Mesendoderm (in vitro differentiated cells): ENCODE measurements at regions not wholly inside any gene's neighbourhood (a gene's known extent, or its start where the extent isn't known, plus 50 kb on each side); places are given as distances from the start of the nearest gene placed in this dataset.
"Not testable (repeated sequence)": the region's sequence is repeated elsewhere in the genome, so short reads cannot be mapped to it uniquely, and the experiment has no call there.

Source experiments
- DNase-seq: peaks from one replicate; pipeline ENCODE4 v3.0.0; 2013
- H2AK5ac ChIP-seq: 2 replicates; pipeline ENCODE4 v1.6.1; 2013; ENCODE audit warnings: low read length, inconsistent platforms
- H2BK120ac ChIP-seq: 2 replicates; pipeline ENCODE4 v1.6.1; 2013; ENCODE audit warnings: low read depth, mild to moderate bottlenecking, low read length, moderate library complexity, mixed read lengths
- H2BK15ac ChIP-seq: replicated peaks from 2 replicates; pipeline ENCODE4 v1.6.1; 2013; ENCODE audit warnings: low read depth, mild to moderate bottlenecking, moderate library complexity
- H2BK5ac ChIP-seq: 2 replicates; pipeline ENCODE4 v1.6.1; 2013; ENCODE audit warnings: low read length, inconsistent platforms
- H3K18ac ChIP-seq: 2 replicates; pipeline ENCODE4 v1.6.1; 2013; ENCODE audit warnings: mild to moderate bottlenecking, low read length, mixed read lengths
- H3K23ac ChIP-seq: one replicate; pipeline ENCODE4 v1.6.1; 2013; ENCODE audit warnings: low read length
- H3K27ac ChIP-seq: 2 replicates; pipeline ENCODE4 v1.5.1; 2013; ENCODE audit warnings: low read depth, mild to moderate bottlenecking, inconsistent platforms, low read length, moderate library complexity
- H3K27me3 ChIP-seq: 2 replicates; pipeline ENCODE4 v1.6.1; 2013; ENCODE audit warnings: low read length, control low read depth, mild to moderate bottlenecking, inconsistent platforms; ENCODE audit not compliant: insufficient read depth, poor library complexity
- H3K36me3 ChIP-seq: 2 replicates; pipeline ENCODE4 v1.6.1; 2013; ENCODE audit warnings: low read length, inconsistent platforms; ENCODE audit not compliant: control insufficient read depth, insufficient read depth
- H3K4ac ChIP-seq: one replicate; pipeline ENCODE4 v1.6.1; 2013; ENCODE audit warnings: low read depth, mild to moderate bottlenecking, low read length, moderate library complexity
- H3K4me1 ChIP-seq: 2 replicates; pipeline ENCODE4 v1.6.1; 2013; ENCODE audit warnings: low read depth, low read length, inconsistent platforms; ENCODE audit not compliant: control insufficient read depth
- H3K4me2 ChIP-seq: 2 replicates; pipeline ENCODE4 v1.6.1; 2013; ENCODE audit warnings: low read length
- H3K4me3 ChIP-seq: 2 replicates; pipeline ENCODE4 v1.5.1; 2013; ENCODE audit warnings: mild to moderate bottlenecking, low read length
- H3K56ac ChIP-seq: one replicate; pipeline ENCODE4 v1.6.1; 2013; ENCODE audit warnings: low read length
- H3K79me1 ChIP-seq: 2 replicates; pipeline ENCODE4 v1.6.1; 2013; ENCODE audit warnings: low read length, inconsistent platforms
- H3K79me2 ChIP-seq: 2 replicates; pipeline ENCODE4 v1.6.1; 2013; ENCODE audit warnings: mild to moderate bottlenecking, low read length; ENCODE audit not compliant: control insufficient read depth, insufficient read depth
- H3K9ac ChIP-seq: 2 replicates; pipeline ENCODE4 v1.6.1; 2013; ENCODE audit warnings: low read length, inconsistent platforms
- H4K5ac ChIP-seq: one replicate; pipeline ENCODE4 v1.6.1; 2013; ENCODE audit warnings: low read length
- H4K8ac ChIP-seq: one replicate; pipeline ENCODE4 v1.6.1; 2013; ENCODE audit warnings: low read depth, mild to moderate bottlenecking, control low read depth, low read length, moderate library complexity
- WGBS: extraction: QIAGEN DNeasy Blood & Tissue Kit; methylation state at CpG from one replicate; pipeline ENCODE4 v1.1.7; 2013; ENCODE audit warnings: low lambda C conversion rate, missing lambda C conversion rate; ENCODE audit not compliant: insufficient coverage; ENCODE audit errors: extremely low coverage; 5-methylcytosine and 5-hydroxymethylcytosine counted together

- not testable (repeated sequence) for H3K4ac ChIP-seq, H3K79me1 ChIP-seq, H3K56ac ChIP-seq, H4K5ac ChIP-seq, H2BK15ac ChIP-seq, H3K27me3 ChIP-seq, H3K23ac ChIP-seq, H3K27ac ChIP-seq, H3K36me3 ChIP-seq, H3K18ac ChIP-seq, H4K8ac ChIP-seq, H3K4me2 ChIP-seq, H2AK5ac ChIP-seq, H3K9ac ChIP-seq, H2BK5ac ChIP-seq, H3K79me2 ChIP-seq, H2BK120ac ChIP-seq, H3K4me3 ChIP-seq, DNase-seq, H3K4me1 ChIP-seq
- WGBS: no CpG with 5 or more reads among the region's 1 CpG
These were observed 209.1 kb downstream of the HDGFL1 start for GRCh38 chr6:22778438-22778837.

- Histone ChIP-seq H3K4me3 (no peak overlapping the region), H4K8ac (no peak overlapping the region), H3K4ac (no peak overlapping the region), H3K9ac (no peak overlapping the region), H2BK5ac (no peak overlapping the region), H3K4me1 (no peaks in the 10 kb centered on the region), H2BK120ac (no peak overlapping the region), H3K36me3 (no peaks in the 10 kb centered on the region), H3K27ac (no peak overlapping the region), H2AK5ac (no peak overlapping the region), H3K79me1 (no peaks in the 10 kb centered on the region), H3K27me3 (no peaks in the 10 kb centered on the region), H3K56ac (no peak overlapping the region), H4K5ac (no peak overlapping the region), H3K18ac (no peak overlapping the region), H3K23ac (no peak overlapping the region), H3K79me2 (no peaks in the 10 kb centered on the region), H3K4me2 (no peak overlapping the region), H2BK15ac (no peak overlapping the region)
- whole genome bisulfite sequencing: no CpG with 5 or more reads among the region's 2 CpGs
- no peak for DNase-seq
These were observed 209.7 kb downstream of the HDGFL1 start for GRCh38 chr6:22779062-22779461.

- no peak overlapping the region for H3K9ac ChIP-seq
These were observed 214.6 kb downstream of the HDGFL1 start for GRCh38 chr6:22783931-22784330.

GRCh38 chr6:22784601-22785410, 215.4 kb downstream of the HDGFL1 start:
- H3K18ac ChIP-seq: no peak overlapping the region
- WGBS: no CpG with 5 or more reads among the region's 12 CpGs
- H3K56ac ChIP-seq: no peak overlapping the region
- no peak overlapping the region for H4K5ac ChIP-seq
- H3K79me1 ChIP-seq: no peaks in the 10 kb centered on the region
- no peak overlapping the region for H3K27ac ChIP-seq
- peak; percentile 11 for DNase-seq
- no peaks in the 10 kb centered on the region for H3K4me1 ChIP-seq
- no peaks in the 10 kb centered on the region for H3K36me3 ChIP-seq
- H3K27me3 ChIP-seq: no peaks in the 10 kb centered on the region
- H3K79me2 ChIP-seq: no peaks in the 10 kb centered on the region
- H3K23ac ChIP-seq: no peak overlapping the region
- no peak overlapping the region for H2BK15ac ChIP-seq
- H3K4ac ChIP-seq: no peak overlapping the region
- no peak overlapping the region for H3K9ac ChIP-seq
- H2BK120ac ChIP-seq: no peak overlapping the region
- H2AK5ac ChIP-seq: no peak overlapping the region
- no peak overlapping the region for H4K8ac ChIP-seq
- no peak overlapping the region for H3K4me2 ChIP-seq
- no peak overlapping the region for H3K4me3 ChIP-seq
- H2BK5ac ChIP-seq: no peak overlapping the region

More at GRCh38 chr6:22783931-22784330, 214.6 kb downstream of the HDGFL1 start:
- H3K79me2 ChIP-seq: no peaks in the 10 kb centered on the region
- no peak overlapping the region for H4K8ac ChIP-seq
- no peaks in the 10 kb centered on the region for H3K36me3 ChIP-seq
- no peak overlapping the region for H4K5ac ChIP-seq
- H3K23ac ChIP-seq: no peak overlapping the region
- no peak overlapping the region for H2AK5ac ChIP-seq
- H2BK120ac ChIP-seq: no peak overlapping the region
- H3K4me2 ChIP-seq: no peak overlapping the region
- no peak overlapping the region for H3K18ac ChIP-seq
- no peaks in the 10 kb centered on the region for H3K79me1 ChIP-seq
- H3K4me3 ChIP-seq: no peak overlapping the region
- H2BK15ac ChIP-seq: no peak overlapping the region
- no CpG with 5 or more reads among the region's 4 CpGs for WGBS
- H3K56ac ChIP-seq: no peak overlapping the region
- no peak overlapping the region for H3K27ac ChIP-seq
- DNase-seq: no peak
- no peak overlapping the region for H3K4ac ChIP-seq
- no peaks in the 10 kb centered on the region for H3K27me3 ChIP-seq
- H3K4me1 ChIP-seq: no peaks in the 10 kb centered on the region
- H2BK5ac ChIP-seq: no peak overlapping the region

GRCh38 chr6:22788038-22788437, 218.7 kb downstream of the HDGFL1 start:
- H4K8ac ChIP-seq: no peak overlapping the region
- no peak overlapping the region for H3K56ac ChIP-seq
- no peaks in the 10 kb centered on the region for H3K4me1 ChIP-seq
- no peak overlapping the region for H3K4me2 ChIP-seq
- no peak overlapping the region for H3K9ac ChIP-seq
- no CpG with 5 or more reads among the region's 7 CpGs for WGBS
- no peaks in the 10 kb centered on the region for H3K27me3 ChIP-seq
- no peak overlapping the region for H3K23ac ChIP-seq
- DNase-seq: no peak
- H4K5ac ChIP-seq: no peak overlapping the region
- no peak overlapping the region for H3K4me3 ChIP-seq
- H3K18ac ChIP-seq: no peak overlapping the region
- H3K79me2 ChIP-seq: no peaks in the 10 kb centered on the region
- H2BK5ac ChIP-seq: no peak overlapping the region
- H2BK15ac ChIP-seq: no peak overlapping the region
- no peak overlapping the region for H3K27ac ChIP-seq
- H3K79me1 ChIP-seq: no peaks in the 10 kb centered on the region
- H2BK120ac ChIP-seq: no peak overlapping the region
- H3K36me3 ChIP-seq: no peaks in the 10 kb centered on the region
- H2AK5ac ChIP-seq: no peak overlapping the region
- H3K4ac ChIP-seq: no peak overlapping the region

- Histone ChIP-seq H2AK5ac (no peak overlapping the region), H4K5ac (no peak overlapping the region), H3K4ac (no peak overlapping the region), H3K9ac (no peak overlapping the region), H4K8ac (no peak overlapping the region), H3K23ac (no peak overlapping the region), H2BK120ac (no peak overlapping the region), H3K27ac (no peak overlapping the region), H3K4me2 (no peak overlapping the region), H3K36me3 (no peaks in the 10 kb centered on the region), H3K18ac (no peak overlapping the region), H2BK15ac (no peak overlapping the region), H3K4me1 (no peaks in the 10 kb centered on the region), H2BK5ac (no peak overlapping the region), H3K79me1 (no peaks in the 10 kb centered on the region), H3K27me3 (no peaks in the 10 kb centered on the region), H3K4me3 (no peak overlapping the region), H3K56ac (no peak overlapping the region), H3K79me2 (no peaks in the 10 kb centered on the region)
- DNase-seq: no peak
- no CpG with 5 or more reads among the region's 5 CpGs for WGBS
These were observed 219.9 kb downstream of the HDGFL1 start for GRCh38 chr6:22789315-22789714.
